H9 (cell line): ENCODE measurements at regions not wholly inside any gene's neighbourhood (a gene's known extent, or its start where the extent isn't known, plus 50 kb on each side); places are given as distances from the start of the nearest gene placed in this dataset.

Experiments used
- DNase-seq: peaks from one replicate; pipeline ENCODE4 v3.0.0-alpha.2; 2017
- H2AFZ ChIP-seq: one replicate; pipeline ENCODE4 v1.6.1; 2013; ENCODE audit warnings: mild to moderate bottlenecking, low read length, control low read depth, moderate library complexity
- H2AK5ac ChIP-seq: 2 replicates; pipeline ENCODE4 v1.6.1; 2013; ENCODE audit warnings: low read length, control low read depth, mixed read lengths; ENCODE audit not compliant: insufficient read length
- H2BK120ac ChIP-seq: one replicate; pipeline ENCODE4 v1.6.1; 2013; ENCODE audit warnings: low read depth, mild to moderate bottlenecking, low read length, control low read depth, inconsistent platforms; ENCODE audit not compliant: poor library complexity, severe bottlenecking
- H2BK12ac ChIP-seq: 2 replicates; pipeline ENCODE4 v1.6.1; 2013; ENCODE audit warnings: low read length, control low read depth, mixed read lengths, low read depth; ENCODE audit not compliant: insufficient read length
- H2BK15ac ChIP-seq: 2 replicates; pipeline ENCODE4 v1.6.1; 2013; ENCODE audit warnings: low read depth, low read length, control low read depth
- H2BK20ac ChIP-seq: one replicate; pipeline ENCODE4 v1.6.1; 2013; ENCODE audit warnings: low read depth, mild to moderate bottlenecking, low read length, control low read depth, inconsistent platforms; ENCODE audit not compliant: poor library complexity, severe bottlenecking
- H2BK5ac ChIP-seq: 2 replicates; pipeline ENCODE4 v1.6.1; 2013; ENCODE audit warnings: low read length, control low read depth, mixed read lengths; ENCODE audit not compliant: insufficient read length
- H3K14ac ChIP-seq: 2 replicates; pipeline ENCODE4 v1.6.1; 2013; ENCODE audit warnings: low read length, control low read depth; ENCODE audit not compliant: insufficient read depth
- H3K18ac ChIP-seq: 2 replicates; pipeline ENCODE4 v1.6.1; 2013; ENCODE audit warnings: low read depth, mild to moderate bottlenecking, mixed read lengths, low read length, control low read depth; ENCODE audit not compliant: insufficient read length
- H3K23ac ChIP-seq: 2 replicates; pipeline ENCODE4 v1.6.1; 2013; ENCODE audit warnings: low read length, control low read depth, mixed read lengths, low read depth; ENCODE audit not compliant: insufficient read length
- H3K23me2 ChIP-seq: 2 replicates; pipeline ENCODE4 v1.6.1; 2013; ENCODE audit warnings: low read depth, mild to moderate bottlenecking, mixed read lengths, low read length, control low read depth; ENCODE audit not compliant: insufficient read length, poor library complexity, severe bottlenecking
- H3K27ac ChIP-seq: 2 replicates; pipeline ENCODE4 v1.5.1; 2013; ENCODE audit warnings: low read length, control low read depth, mixed read lengths, low read depth; ENCODE audit not compliant: insufficient read length
- H3K27me3 ChIP-seq: 2 replicates; pipeline ENCODE4 v1.6.1; 2013; ENCODE audit warnings: low read length, control low read depth, inconsistent platforms; ENCODE audit not compliant: insufficient read depth
- H3K4ac ChIP-seq: 2 replicates; pipeline ENCODE4 v1.6.1; 2013; ENCODE audit warnings: low read depth, mild to moderate bottlenecking, control low read depth, inconsistent platforms, low read length, moderate library complexity
- H3K4me1 ChIP-seq: 2 replicates; pipeline ENCODE4 v1.6.1; 2013; ENCODE audit warnings: low read length, control low read depth, inconsistent platforms; ENCODE audit not compliant: insufficient read depth
- H3K4me2 ChIP-seq: 2 replicates; pipeline ENCODE4 v1.6.1; 2013; ENCODE audit warnings: low read length, control low read depth, mixed read lengths; ENCODE audit not compliant: insufficient read length, insufficient read depth
- H3K56ac ChIP-seq: 2 replicates; pipeline ENCODE4 v1.6.1; 2013; ENCODE audit warnings: low read depth, mild to moderate bottlenecking, mixed read lengths, low read length, control low read depth; ENCODE audit not compliant: insufficient read length
- H3K79me1 ChIP-seq: 2 replicates; pipeline ENCODE4 v1.6.1; 2013; ENCODE audit warnings: low read depth, mild to moderate bottlenecking, moderate library complexity, low read length, control low read depth, inconsistent platforms; ENCODE audit not compliant: insufficient read depth, poor library complexity, severe bottlenecking
- H3K79me2 ChIP-seq: 2 replicates; pipeline ENCODE4 v1.6.1; 2013; ENCODE audit warnings: low read length, control low read depth, inconsistent platforms; ENCODE audit not compliant: insufficient read depth
- H3K9ac ChIP-seq: 2 replicates; pipeline ENCODE4 v1.6.1; 2013; ENCODE audit warnings: low read length, control low read depth, mixed read lengths; ENCODE audit not compliant: insufficient read length; ENCODE audit errors: extremely low read depth
- H3K9me3 ChIP-seq: one replicate; pipeline ENCODE4 v1.6.1; 2013; ENCODE audit warnings: low read depth, low read length, inconsistent platforms; ENCODE audit not compliant: control insufficient read depth
- H3T11ph ChIP-seq: one replicate; pipeline ENCODE4 v1.6.1; 2013; ENCODE audit warnings: mild to moderate bottlenecking, low read length, control low read depth, inconsistent platforms
- H4K20me1 ChIP-seq: one replicate; pipeline ENCODE4 v1.6.1; 2013; ENCODE audit not compliant: control insufficient read depth, insufficient read length, insufficient read depth
- H4K5ac ChIP-seq: 2 replicates; pipeline ENCODE4 v1.6.1; 2013; ENCODE audit warnings: low read depth, mild to moderate bottlenecking, mixed read lengths, low read length, control low read depth; ENCODE audit not compliant: insufficient read length
- H4K8ac ChIP-seq: replicated peaks from 2 replicates; pipeline ENCODE4 v1.6.1; 2013; ENCODE audit warnings: low read length, control low read depth, mixed read lengths, low read depth; ENCODE audit not compliant: insufficient read length
- H4K91ac ChIP-seq: 2 replicates; pipeline ENCODE4 v1.6.1; 2013; ENCODE audit warnings: low read depth, mild to moderate bottlenecking, moderate library complexity, mixed read lengths, low read length, control low read depth; ENCODE audit not compliant: insufficient read length
- H3K27ac Mint-ChIP-seq, 3 experiments: 2 replicates in 2 of 3; 3 replicates in 1 of 3; pipeline ENCODE4 v1.8.0; 2020 to 2021; ENCODE audit warnings: mixed read lengths in 3 of 3, mild to moderate bottlenecking in 1 of 3, moderate library complexity in 1 of 3
- H3K27me3 Mint-ChIP-seq: 2 replicates; pipeline ENCODE4 v1.8.0; 2021; ENCODE audit warnings: low read depth, mild to moderate bottlenecking, moderate library complexity, mixed read lengths
- H3K36me3 Mint-ChIP-seq, 3 experiments: 2 replicates in 2 of 3; 3 replicates in 1 of 3; pipeline ENCODE4 v1.8.0; 2020 to 2021; ENCODE audit warnings: low read depth in 3 of 3, mixed read lengths in 3 of 3; ENCODE audit not compliant: insufficient read depth in 1 of 3
- H3K4me1 Mint-ChIP-seq, 2 experiments: 2 replicates each; pipeline ENCODE4 v1.8.0; 2020; ENCODE audit warnings: mixed read lengths in 2 of 2
- H3K4me3 Mint-ChIP-seq, 2 experiments: 2 replicates in 1 of 2; 3 replicates in 1 of 2; pipeline ENCODE4 v1.8.0; 2020 to 2021; ENCODE audit warnings: mild to moderate bottlenecking in 2 of 2, mixed read lengths in 2 of 2, moderate library complexity in 1 of 2
- H3K9me3 Mint-ChIP-seq, 2 experiments: 2 replicates in 1 of 2; 3 replicates in 1 of 2; pipeline ENCODE4 v1.8.0; 2020; ENCODE audit warnings: mild to moderate bottlenecking in 2 of 2, mixed read lengths in 2 of 2, moderate library complexity in 1 of 2
- WGBS: extraction: QIAGEN DNeasy Blood & Tissue Kit; methylation state at CpG from one replicate; pipeline ENCODE4 v1.1.7; 2013; ENCODE audit warnings: missing lambda C conversion rate, low lambda C conversion rate, mixed read lengths; ENCODE audit not compliant: insufficient read length; ENCODE audit errors: extremely low coverage; 5-methylcytosine and 5-hydroxymethylcytosine counted together
- TF ChIP-seq, protein P1 (sequence below): fragments of 200-600 bp; sonication (generic); conservative IDR thresholded peaks from 3 replicates; pipeline ENCODE4 v1.8.0; 2021; ENCODE audit warnings: antibody characterized with exemption, mild to moderate bottlenecking

DNA sequence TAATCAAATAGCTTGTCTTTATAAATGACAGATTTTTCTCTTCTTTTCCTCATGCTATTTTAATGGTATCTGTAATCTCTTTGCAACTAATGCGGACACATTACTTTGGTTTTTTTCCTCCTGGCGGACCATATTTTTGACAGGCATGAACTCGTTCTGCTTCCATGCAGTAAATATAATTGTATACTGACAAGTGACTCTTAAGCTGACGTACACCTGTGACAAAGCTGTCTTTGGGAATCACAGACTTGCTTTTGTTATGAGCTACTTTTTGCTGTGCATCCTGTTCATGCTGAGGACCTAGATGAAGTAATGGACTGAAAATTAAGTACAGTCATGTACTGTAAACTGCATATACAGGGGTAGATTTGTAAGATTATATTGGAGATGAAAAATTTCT lies 434.3 kb upstream of the TMTC1 start:
- Histone ChIP-seq H3K79me1 (no peaks in the 10 kb centered on the region), H2AFZ (no peak overlapping the region), H3K27ac (no peak overlapping the region), H3K27me3 (no peaks in the 10 kb centered on the region), H2BK15ac (no peak overlapping the region), H2BK12ac (no peak overlapping the region), H2BK120ac (no peak overlapping the region), H3K79me2 (no peaks in the 10 kb centered on the region), H3K23ac (no peak overlapping the region), H3K9me3 (no peaks in the 10 kb centered on the region), H3K18ac (no peak overlapping the region), H3K56ac (no peak overlapping the region), H3K4me2 (no peak overlapping the region), H2AK5ac (no peak overlapping the region), H3K4me1 (no peaks in the 10 kb centered on the region), H3K23me2 (no peaks in the 10 kb centered on the region), H2BK5ac (no peak overlapping the region), H3T11ph (no peak overlapping the region), H4K8ac (no peak overlapping the region), H3K4ac (no peak overlapping the region), H4K20me1 (no peaks in the 10 kb centered on the region), H3K9ac (no peak overlapping the region), H4K5ac (no peak overlapping the region), H2BK20ac (no peak overlapping the region), H4K91ac (no peak overlapping the region), H3K14ac (no peak overlapping the region)
- Mint-ChIP-seq H3K4me1 (no peaks in the 10 kb centered on the region; a peak in 1 of 4 replicates), H3K9me3 (peaks cover 8 to 9% of the 10 kb centered on the region in 2 experiments; a peak in 3 of 5 replicates), H3K4me3 (no peak overlapping the region), H3K27me3 (no peaks in the 10 kb centered on the region; the same call in 1 of the 2 replicates), H3K27ac (no peak overlapping the region), H3K36me3 (peaks cover 0 to 4% (median 0%) of the 10 kb centered on the region in 3 experiments; a peak in 1 of 7 replicates)
- TF ChIP-seq, protein P1, sequence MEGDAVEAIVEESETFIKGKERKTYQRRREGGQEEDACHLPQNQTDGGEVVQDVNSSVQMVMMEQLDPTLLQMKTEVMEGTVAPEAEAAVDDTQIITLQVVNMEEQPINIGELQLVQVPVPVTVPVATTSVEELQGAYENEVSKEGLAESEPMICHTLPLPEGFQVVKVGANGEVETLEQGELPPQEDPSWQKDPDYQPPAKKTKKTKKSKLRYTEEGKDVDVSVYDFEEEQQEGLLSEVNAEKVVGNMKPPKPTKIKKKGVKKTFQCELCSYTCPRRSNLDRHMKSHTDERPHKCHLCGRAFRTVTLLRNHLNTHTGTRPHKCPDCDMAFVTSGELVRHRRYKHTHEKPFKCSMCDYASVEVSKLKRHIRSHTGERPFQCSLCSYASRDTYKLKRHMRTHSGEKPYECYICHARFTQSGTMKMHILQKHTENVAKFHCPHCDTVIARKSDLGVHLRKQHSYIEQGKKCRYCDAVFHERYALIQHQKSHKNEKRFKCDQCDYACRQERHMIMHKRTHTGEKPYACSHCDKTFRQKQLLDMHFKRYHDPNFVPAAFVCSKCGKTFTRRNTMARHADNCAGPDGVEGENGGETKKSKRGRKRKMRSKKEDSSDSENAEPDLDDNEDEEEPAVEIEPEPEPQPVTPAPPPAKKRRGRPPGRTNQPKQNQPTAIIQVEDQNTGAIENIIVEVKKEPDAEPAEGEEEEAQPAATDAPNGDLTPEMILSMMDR = no peak
- no CpG with 5 or more reads among the region's 4 CpGs for WGBS
- no peak for DNase-seq
